PC-9 (cell line): ENCODE measurements at regions not wholly inside any gene's neighbourhood (a gene's known extent, or its start where the extent isn't known, plus 50 kb on each side); places are given as distances from the start of the nearest gene placed in this dataset.

Experiments
- EZH2 ChIP-seq: fragments of 200-600 bp; sonication (generic); IDR thresholded peaks from 2 replicates; pipeline ENCODE4 v1.8.0; 2017; ENCODE audit warnings: antibody characterized with exemption, low read depth
- TF ChIP-seq, protein P1 (sequence below): fragments of 200-600 bp; sonication (generic); conservative IDR thresholded peaks from 2 replicates; pipeline ENCODE4 v1.6.1; 2017; ENCODE audit warnings: mixed run types, antibody characterized with exemption, mild to moderate bottlenecking, moderate library complexity

DNA sequence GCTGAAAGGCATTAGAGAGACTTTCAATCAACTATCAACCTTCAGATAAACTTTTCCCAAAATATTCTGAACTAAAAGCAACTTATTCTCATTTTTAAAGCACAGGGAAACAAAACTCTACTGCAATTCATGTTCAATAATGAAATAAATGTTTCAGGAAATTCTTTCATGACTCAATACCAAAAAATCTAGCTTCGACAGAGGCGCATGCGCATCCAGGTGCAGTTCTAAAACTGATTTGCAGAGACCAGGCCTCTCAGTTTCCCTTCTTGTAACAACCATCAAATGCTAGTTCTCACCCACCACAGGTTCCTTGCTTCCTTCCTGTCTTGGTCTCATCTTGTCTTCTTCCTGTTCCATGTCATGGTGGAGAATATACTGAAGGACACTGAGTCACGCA, 55.3 kb upstream of the NRBF2 start:
- TF ChIP-seq, protein P1, sequence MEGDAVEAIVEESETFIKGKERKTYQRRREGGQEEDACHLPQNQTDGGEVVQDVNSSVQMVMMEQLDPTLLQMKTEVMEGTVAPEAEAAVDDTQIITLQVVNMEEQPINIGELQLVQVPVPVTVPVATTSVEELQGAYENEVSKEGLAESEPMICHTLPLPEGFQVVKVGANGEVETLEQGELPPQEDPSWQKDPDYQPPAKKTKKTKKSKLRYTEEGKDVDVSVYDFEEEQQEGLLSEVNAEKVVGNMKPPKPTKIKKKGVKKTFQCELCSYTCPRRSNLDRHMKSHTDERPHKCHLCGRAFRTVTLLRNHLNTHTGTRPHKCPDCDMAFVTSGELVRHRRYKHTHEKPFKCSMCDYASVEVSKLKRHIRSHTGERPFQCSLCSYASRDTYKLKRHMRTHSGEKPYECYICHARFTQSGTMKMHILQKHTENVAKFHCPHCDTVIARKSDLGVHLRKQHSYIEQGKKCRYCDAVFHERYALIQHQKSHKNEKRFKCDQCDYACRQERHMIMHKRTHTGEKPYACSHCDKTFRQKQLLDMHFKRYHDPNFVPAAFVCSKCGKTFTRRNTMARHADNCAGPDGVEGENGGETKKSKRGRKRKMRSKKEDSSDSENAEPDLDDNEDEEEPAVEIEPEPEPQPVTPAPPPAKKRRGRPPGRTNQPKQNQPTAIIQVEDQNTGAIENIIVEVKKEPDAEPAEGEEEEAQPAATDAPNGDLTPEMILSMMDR: no peak
- no peak for TF ChIP-seq EZH2
